Heart left ventricle (tissue), 16 donors: ENCODE measurements at regions not wholly inside any gene's neighbourhood (a gene's known extent, or its start where the extent isn't known, plus 50 kb on each side); places are given as distances from the start of the nearest gene placed in this dataset.
A peak's percentile ranks its signal among the peaks of the same experiment; 100 is the strongest.

Source experiments
- ATAC-seq, 4 donors: fragments of 200-7000 bp; cut with Tn5 transposase; one replicate each; pipeline ENCODE4 v1.9.1; 2020 to 2022; ENCODE audit warnings: moderate library complexity in 4 of 4, mild to moderate bottlenecking in 3 of 4, moderate number of reproducible peaks in 1 of 4
- DNase-seq, 5 donors: peaks; one replicate each; pipeline ENCODE4 v3.0.0-alpha.2; 2020
- H3K27ac ChIP-seq, 12 donors: fragments of 200-600 bp; sonication (generic) in 4 of 12; one replicate each; pipeline versions ENCODE4 v1.5.0 to v1.8.0; 2016 to 2022; ENCODE audit warnings: mild to moderate bottlenecking in 2 of 12
- H3K27me3 ChIP-seq, 9 donors: fragments of 200-600 bp; sonication (generic) in 2 of 9; one replicate each; pipeline versions ENCODE4 v1.5.1 to v1.8.0; 2016 to 2022; ENCODE audit warnings: mild to moderate bottlenecking in 3 of 9
- H3K36me3 ChIP-seq, 9 donors: fragments of 200-600 bp; sonication (generic) in 2 of 9; one replicate each; pipeline versions ENCODE4 v1.5.0 to v1.8.0; 2018 to 2022; ENCODE audit warnings: mild to moderate bottlenecking in 2 of 9
- H3K4me1 ChIP-seq, 12 donors: fragments of 200-600 bp; sonication (generic) in 4 of 12; one replicate each; pipeline versions ENCODE4 v1.5.0 to v1.8.0; 2016 to 2022; ENCODE audit warnings: mild to moderate bottlenecking in 3 of 12
- H3K4me3 ChIP-seq, 12 donors: fragments of 200-600 bp; sonication (generic) in 4 of 12; one replicate each; pipeline versions ENCODE4 v1.5.0 to v1.8.0; 2017 to 2022; ENCODE audit warnings: mild to moderate bottlenecking in 9 of 12, moderate library complexity in 4 of 12
- H3K9me3 ChIP-seq, 12 donors: fragments of 200-600 bp; sonication (generic) in 4 of 12; one replicate each; pipeline versions ENCODE4 v1.5.0 to v1.8.0; 2016 to 2022; ENCODE audit warnings: mild to moderate bottlenecking in 1 of 12
- CTCF ChIP-seq, 12 donors: fragments of 200-600 bp; sonication (generic) in 4 of 12; IDR thresholded peaks; one replicate each; pipeline versions ENCODE4 v1.5.0 to v1.8.0; 2018 to 2022; ENCODE audit warnings: antibody characterized with exemption in 12 of 12, mild to moderate bottlenecking in 5 of 12
- POLR2A ChIP-seq, 2 donors: fragments of 450-650 bp; IDR thresholded peaks; one replicate each; pipeline ENCODE4 v1.6.1; 2017; ENCODE audit warnings: antibody characterized with exemption in 2 of 2, mild to moderate bottlenecking in 2 of 2, moderate library complexity in 2 of 2
- WGBS, 4 donors: extraction: QIAGEN DNeasy Blood & Tissue Kit in 2 of 4; methylation state at CpG; one replicate each; pipeline versions ENCODE4 v1.1.5 to v1.1.7; 2013 to 2018; 5-methylcytosine and 5-hydroxymethylcytosine counted together
- intact Hi-C, 10 donors: fragments of 100-400 bp; cut with DNase I; formaldehyde crosslinking; loops; one replicate each; pipeline versions ENCODE4 v1.11.1 to v1.14.2; 2022
- donor health status: ischemic (EF 13 %, LVEDD 7.1; RV severe dilation, severe dysfunction).
- donor health status: healthy with polysubstance abuse.
- donor health status: DM: no; HTN: yes; CAD: no.
- donor health status: DM: no; HTN: no; CAD: no.
- donor health status: ischemic (EF 25% LVEDD 6.9; RV normal size, moderate dysfunction).
- donor health status: ischemic (EF 25% LVEDD 5.7; RV mildly dilated, moderate dysfunction).
- donor health status: healthy.
- donor health status: DM: yes; HTN: yes; CAD: no.
- donor health status: ischemic (EF 35%, LVEDD 5.7; RV mildly dilated, moderate dysfunction).
- donor health status: nonischemic (EF 11% LVEDD 7.7; RV severe dilation, severe dysfunction).
- donor health status: DM: yes; HTN: yes; CAD: no.
- donor health status: PGD.
- donor health status: ischemic (EF 29% LVEDD 5.4; RV normal size, mild dysfunction).
- donor health status: nonischemic (EF 23%, LVEDD 6.1; RV moderate dilation, normal function).

DNA sequence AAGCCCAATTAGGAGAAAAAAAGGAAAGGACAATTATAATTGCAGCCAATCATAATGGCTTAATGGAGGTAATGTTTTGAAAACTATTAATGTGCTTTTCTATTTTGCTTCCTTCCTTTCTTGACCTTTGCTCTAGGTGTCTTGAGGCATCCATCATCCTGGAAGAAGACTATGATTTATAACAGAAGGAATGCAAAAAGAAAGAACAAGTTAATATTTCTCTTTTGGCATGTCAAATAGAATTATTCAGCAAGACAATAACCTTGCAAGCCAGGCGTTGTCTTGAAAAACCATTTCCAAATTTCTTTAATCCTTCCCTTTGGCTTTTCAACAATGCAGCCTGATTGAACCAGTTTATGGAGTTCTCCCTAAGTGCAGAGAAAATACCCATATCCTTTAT is 107.7 kb upstream of the USP24 start:
- no peaks in the 10 kb centered on the region for H3K36me3 ChIP-seq
- no peaks in the 10 kb centered on the region for H3K27me3 ChIP-seq
- ATAC-seq: no peak
- intact Hi-C loops: no loop called here
- H3K4me3 ChIP-seq: no peak overlapping the region
- no peak for DNase-seq
- WGBS, 4 donors: 90 to 96% (median 95%) methylated on average over 1 of the region's 1 CpG
- H3K27ac ChIP-seq: no peak overlapping the region
- H3K9me3 ChIP-seq: no peaks in the 10 kb centered on the region
- H3K4me1 ChIP-seq: peaks cover 0 to 13% (median 6%) of the 10 kb centered on the region in 12 donors
- TF ChIP-seq POLR2A (IDR thresholded peaks at IDR 0.05): no peak
- no peak for TF ChIP-seq CTCF (IDR thresholded peaks at IDR 0.05)

- ATAC-seq: no peak
- DNase-seq: no peak
- intact Hi-C loops: no loop called here
These were observed 106.8 kb upstream of the USP24 start for GRCh38 chr1:55321942-55322341.

DNA sequence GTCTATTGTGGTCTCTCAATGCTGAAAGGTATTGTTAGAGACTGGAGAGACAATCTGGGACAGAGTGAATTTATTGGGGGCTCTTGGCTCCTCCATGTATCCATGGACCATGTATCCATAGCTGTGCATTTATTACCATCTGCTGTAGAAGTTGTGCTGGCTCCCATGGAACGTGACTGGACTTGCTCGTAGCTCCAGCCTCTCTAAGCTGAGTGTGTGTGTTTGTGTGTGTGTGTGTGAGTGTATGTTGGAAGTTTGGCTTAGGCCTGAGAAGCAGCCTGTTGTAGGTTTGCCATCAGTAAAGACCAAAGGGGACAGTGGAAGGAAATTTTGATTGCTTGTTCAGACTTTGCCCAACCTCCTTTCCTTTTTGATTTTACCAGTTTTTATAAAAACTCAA is 105.7 kb upstream of the USP24 start:
- Histone ChIP-seq H3K4me1 (peaks cover 0 to 30% (median 17%) of the 10 kb centered on the region in 12 donors), H3K4me3 (no peak overlapping the region), H3K27ac (no peak overlapping the region), H3K27me3 (no peaks in the 10 kb centered on the region), H3K9me3 (no peaks in the 10 kb centered on the region), H3K36me3 (no peaks in the 10 kb centered on the region)
- TF ChIP-seq CTCF (IDR thresholded peaks at IDR 0.05): no peak
- no peak for TF ChIP-seq POLR2A (IDR thresholded peaks at IDR 0.05)
- ATAC-seq: no peak
- no peak for DNase-seq
- intact Hi-C loops: no loop called here
- WGBS, 4 donors: 94 to 98% (median 95%) methylated on average over 2 of the region's 2 CpGs

More at GRCh38 chr1:55321942-55322341, 106.8 kb upstream of the USP24 start:
- Histone ChIP-seq H3K27ac (no peak overlapping the region), H3K9me3 (no peaks in the 10 kb centered on the region), H3K36me3 (no peaks in the 10 kb centered on the region), H3K27me3 (no peaks in the 10 kb centered on the region), H3K4me3 (no peak overlapping the region), H3K4me1 (peaks cover 0 to 22% (median 13%) of the 10 kb centered on the region in 12 donors)
- TF ChIP-seq POLR2A (IDR thresholded peaks at IDR 0.05) (no peak), CTCF (IDR thresholded peaks at IDR 0.05) (no peak)
- 77 to 93% (median 83%) methylated on average over 2 of the region's 2 CpGs for WGBS, 4 donors

DNA sequence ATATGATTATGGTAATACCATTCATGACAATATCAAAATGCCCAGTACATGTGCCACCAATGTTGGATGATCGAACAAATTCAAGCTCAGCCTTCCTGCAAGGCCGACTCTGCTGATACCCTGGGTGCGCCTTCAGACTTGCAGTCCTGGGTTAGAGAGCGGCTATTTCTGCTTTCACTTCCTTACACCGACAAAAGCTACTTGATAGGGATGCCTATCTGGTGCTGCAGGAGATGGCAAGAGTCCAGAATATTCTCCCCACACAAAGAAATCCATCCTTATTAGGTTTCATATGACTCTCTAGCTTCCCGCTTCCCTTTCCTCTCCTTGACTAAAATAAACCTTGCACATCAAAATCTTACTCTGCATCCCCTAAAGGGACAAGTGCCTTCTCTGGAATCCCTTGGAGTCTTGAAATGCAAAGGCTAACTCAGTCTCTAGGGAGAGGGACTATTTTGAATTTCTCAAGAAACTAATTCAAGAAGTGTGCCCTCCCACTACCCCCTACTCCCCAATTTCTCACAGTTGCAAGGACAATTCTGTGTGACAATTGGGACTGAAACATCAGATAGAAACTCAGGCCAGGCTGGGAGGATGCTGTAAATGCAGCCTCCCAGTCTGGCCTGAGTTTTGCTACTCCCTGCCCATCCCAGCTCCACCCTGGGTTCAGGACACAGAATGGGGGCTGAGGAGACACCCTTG is 103.1 kb upstream of the USP24 start:
- Histone ChIP-seq H3K36me3 (no peaks in the 10 kb centered on the region), H3K9me3 (no peaks in the 10 kb centered on the region), H3K4me1 (peaks cover 0 to 30% (median 17%) of the 10 kb centered on the region in 12 donors), H3K27me3 (no peaks in the 10 kb centered on the region), H3K4me3 (no peak overlapping the region), H3K27ac (peak overlapping the region in 8 of 12 donors; percentile 18 to 52 (median 30))
- intact Hi-C loops: no loop called here
- peak in 2 of 4 donors; percentile 60 to 92 for ATAC-seq
- TF ChIP-seq CTCF (IDR thresholded peaks at IDR 0.05) (no peak), POLR2A (IDR thresholded peaks at IDR 0.05) (no peak)
- 31 to 58% (median 54%) methylated on average over 6 of the region's 6 CpGs for WGBS, 4 donors
- DNase-seq: peak in 2 of 5 donors; percentile 29 to 42
